ENCODE measurements at regions not wholly inside any gene's neighbourhood (a gene's known extent, or its start where the extent isn't known, plus 50 kb on each side); places are given as distances from the start of the nearest gene placed in this dataset.

DNA sequence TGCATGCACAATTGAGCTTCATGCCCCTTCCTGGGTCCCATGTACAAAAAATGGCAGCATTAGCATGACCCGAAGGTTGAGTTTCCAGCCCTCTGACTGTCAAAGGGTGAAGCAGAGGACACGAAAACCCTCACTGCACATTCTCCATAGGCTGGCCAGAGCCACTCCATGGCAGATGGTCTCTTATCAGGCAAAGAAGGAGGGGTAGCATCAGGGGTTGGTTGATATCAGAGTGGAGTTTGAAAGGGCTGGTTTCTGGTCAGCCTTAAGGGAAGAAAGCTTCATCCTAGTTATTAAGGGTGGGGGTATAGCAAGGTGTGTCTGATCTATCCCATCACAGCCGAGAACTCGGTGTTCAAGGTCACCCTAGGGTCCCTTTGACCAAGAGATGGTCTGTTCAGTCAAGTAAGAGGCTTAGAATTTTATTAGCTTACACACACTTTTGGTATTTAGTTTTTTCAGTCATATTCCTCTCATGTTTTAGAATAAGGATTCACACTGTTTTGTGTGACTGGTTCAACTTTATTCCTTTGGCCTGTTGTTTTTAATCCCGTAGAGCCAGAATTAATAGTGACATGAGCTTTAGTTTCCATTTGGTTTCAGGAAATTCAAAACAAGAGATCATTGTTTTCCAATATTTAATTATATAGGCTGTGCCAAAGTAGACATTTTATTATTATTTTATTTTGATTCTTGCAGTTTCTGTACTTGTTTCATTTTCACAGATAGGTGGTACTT is 199.9 kb upstream of the FMN2 start:
- ChIA-PET CTCF (interaction anchor here (1.2 to 1.5 kb wide), 3 partner anchors 10 to 486 kb away, joined by 3 to 5 read pairs (median 3); no protein-coding TSS in a partner anchor), POLR2A (no interaction called here)
- no peak for DNase-seq (ENCODE audit: extremely low spot score)
- TF ChIP-seq, protein P1, sequence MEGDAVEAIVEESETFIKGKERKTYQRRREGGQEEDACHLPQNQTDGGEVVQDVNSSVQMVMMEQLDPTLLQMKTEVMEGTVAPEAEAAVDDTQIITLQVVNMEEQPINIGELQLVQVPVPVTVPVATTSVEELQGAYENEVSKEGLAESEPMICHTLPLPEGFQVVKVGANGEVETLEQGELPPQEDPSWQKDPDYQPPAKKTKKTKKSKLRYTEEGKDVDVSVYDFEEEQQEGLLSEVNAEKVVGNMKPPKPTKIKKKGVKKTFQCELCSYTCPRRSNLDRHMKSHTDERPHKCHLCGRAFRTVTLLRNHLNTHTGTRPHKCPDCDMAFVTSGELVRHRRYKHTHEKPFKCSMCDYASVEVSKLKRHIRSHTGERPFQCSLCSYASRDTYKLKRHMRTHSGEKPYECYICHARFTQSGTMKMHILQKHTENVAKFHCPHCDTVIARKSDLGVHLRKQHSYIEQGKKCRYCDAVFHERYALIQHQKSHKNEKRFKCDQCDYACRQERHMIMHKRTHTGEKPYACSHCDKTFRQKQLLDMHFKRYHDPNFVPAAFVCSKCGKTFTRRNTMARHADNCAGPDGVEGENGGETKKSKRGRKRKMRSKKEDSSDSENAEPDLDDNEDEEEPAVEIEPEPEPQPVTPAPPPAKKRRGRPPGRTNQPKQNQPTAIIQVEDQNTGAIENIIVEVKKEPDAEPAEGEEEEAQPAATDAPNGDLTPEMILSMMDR (IDR thresholded peaks at IDR 0.05; ENCODE audit: control extremely low read depth, extremely low read depth, low read depth, missing control alignments): no peak

DNA sequence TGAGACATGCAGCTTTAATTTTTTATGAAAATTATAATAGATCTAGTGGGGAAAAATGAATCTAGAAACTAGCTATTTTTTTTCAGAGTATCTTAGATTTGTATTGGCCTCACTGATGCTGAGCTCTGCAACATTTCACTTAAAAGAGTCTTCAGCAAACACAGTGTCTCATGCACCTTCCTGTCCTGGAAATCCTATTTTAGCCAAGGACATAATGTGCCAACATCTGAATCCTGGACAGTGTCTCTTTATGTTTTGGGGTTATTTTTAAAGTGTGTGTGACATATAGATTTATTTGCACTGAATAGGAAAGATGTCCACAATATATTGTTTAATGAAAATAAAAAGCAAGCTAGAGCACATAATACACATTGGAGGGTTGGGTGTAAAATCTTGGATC is 199.1 kb upstream of the FMN2 start:
- POLR2A ChIA-PET: no interaction called here
- no peak for DNase-seq (ENCODE audit: extremely low spot score)
- CTCF ChIA-PET: interaction anchor here (1.2 to 1.5 kb wide), 2 partner anchors 297 to 487 kb away, joined by 3 to 5 read pairs; no protein-coding TSS in a partner anchor
- TF ChIP-seq, protein P1 (IDR thresholded peaks at IDR 0.05; ENCODE audit: control extremely low read depth, extremely low read depth, low read depth, missing control alignments): no peak

DNA sequence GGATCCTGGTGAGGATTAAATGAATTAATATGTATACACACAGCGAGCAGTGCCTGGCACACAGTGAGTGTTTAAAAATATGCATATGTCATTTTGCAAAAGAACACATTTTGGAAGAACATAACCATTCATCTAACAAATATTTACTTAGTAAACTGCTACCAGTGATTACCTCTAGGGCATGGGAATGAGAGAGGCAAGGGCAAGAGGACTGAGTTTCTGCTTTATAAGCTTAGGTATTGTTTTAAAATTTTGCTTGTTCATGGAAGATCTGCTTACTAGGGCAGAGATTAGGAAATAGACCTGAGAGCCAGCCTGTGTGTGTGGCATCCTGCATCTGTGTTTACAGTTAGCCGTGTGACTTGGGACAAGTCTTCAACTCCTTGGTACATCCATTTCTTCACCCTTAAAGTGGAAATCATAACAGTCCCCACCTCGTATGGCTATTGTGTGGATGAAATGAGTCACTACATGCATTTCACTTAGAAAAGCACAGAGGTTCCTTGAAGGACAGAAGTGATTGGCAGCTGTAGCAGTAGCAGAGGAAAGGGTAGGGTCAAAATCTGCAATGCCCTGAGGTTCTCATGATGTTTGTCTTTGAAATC is 198.5 kb upstream of the FMN2 start:
- CTCF ChIA-PET: interaction anchor here (1.2 to 1.5 kb wide), 2 partner anchors 296 to 487 kb away, joined by 3 to 5 read pairs; no protein-coding TSS in a partner anchor
- POLR2A ChIA-PET: no interaction called here
- TF ChIP-seq, protein P1 (IDR thresholded peaks at IDR 0.05; ENCODE audit: control extremely low read depth, extremely low read depth, low read depth, missing control alignments): no peak
- DNase-seq (ENCODE audit: extremely low spot score): no peak

DNA sequence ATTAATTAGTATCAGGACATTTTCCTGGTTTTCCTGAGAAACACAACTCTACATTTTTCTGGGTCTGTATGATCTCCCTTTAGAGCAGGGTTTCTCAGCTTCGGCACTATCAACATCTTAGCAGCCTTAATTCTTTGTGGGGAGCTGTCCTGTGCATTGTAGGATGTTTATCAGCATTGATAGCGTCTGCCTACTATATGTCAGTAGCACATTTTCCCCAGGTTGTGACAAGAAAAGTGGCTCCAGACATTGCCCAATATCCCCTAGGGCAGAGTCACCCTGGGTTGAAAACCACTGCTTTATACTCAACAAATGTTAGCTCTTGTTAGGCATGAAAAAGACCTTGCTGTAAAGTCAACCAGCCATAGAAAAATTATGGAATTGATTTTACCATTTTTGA is 195.1 kb upstream of the FMN2 start:
- POLR2A ChIA-PET: no interaction called here
- no peak for DNase-seq (ENCODE audit: extremely low spot score)
- CTCF ChIA-PET: interaction anchor here (1.2 to 3.6 kb wide), 4 partner anchors 9 to 484 kb away, joined by 3 to 20 read pairs (median 10); no protein-coding TSS in a partner anchor
- TF ChIP-seq, protein P1 (IDR thresholded peaks at IDR 0.05; ENCODE audit: control extremely low read depth, extremely low read depth, low read depth, missing control alignments): no peak

DNA sequence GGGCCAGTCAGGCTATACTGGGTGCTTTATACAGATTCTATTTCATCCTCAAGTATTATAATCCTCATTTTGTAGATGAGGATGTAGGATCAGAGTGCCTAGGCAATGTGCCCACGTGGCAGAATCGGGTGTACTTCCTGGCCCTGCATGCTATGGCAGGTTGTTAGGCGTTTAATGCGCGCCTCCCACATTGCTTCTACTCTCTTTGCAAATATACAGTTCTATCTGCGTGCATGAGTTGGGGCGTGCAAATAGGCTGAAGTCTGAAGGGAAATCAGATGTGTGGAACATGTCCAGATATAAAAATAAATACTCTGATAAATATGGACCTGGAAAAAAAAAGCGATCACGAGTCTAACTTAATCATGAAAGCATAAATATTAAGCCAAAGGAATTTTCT is 194.7 kb upstream of the FMN2 start:
- TF ChIP-seq, protein P1 (IDR thresholded peaks at IDR 0.05; ENCODE audit: control extremely low read depth, extremely low read depth, low read depth, missing control alignments): no peak
- POLR2A ChIA-PET: no interaction called here
- DNase-seq (ENCODE audit: extremely low spot score): no peak
- CTCF ChIA-PET: interaction anchor here (1.0 to 3.6 kb wide), 8 partner anchors 8 to 1643 kb away, joined by 3 to 20 read pairs (median 3); no protein-coding TSS in a partner anchor

DNA sequence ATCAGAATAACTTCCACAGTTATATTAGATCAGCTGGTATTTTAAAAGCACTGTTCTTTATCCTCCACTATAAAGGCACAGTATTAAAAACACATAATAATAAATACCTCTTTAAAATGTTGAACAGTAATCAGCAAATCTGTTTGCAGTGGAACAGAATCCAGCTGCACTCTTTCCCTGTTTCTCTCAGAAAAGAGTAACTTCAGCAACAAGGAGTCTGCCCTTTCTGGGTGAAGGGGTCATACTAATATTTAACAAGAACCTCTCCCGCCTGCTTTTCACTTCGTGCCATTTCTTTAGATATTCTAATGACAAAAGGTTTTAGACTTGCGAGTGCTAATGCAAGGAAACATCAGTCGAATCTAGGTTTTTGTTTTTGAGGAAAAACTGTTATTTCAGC is 194.2 kb upstream of the FMN2 start:
- ChIA-PET CTCF (interaction anchor here (0.7 to 3.6 kb wide), 17 partner anchors 8 to 1992 kb away, joined by 3 to 20 read pairs (median 3); no protein-coding TSS in a partner anchor), POLR2A (no interaction called here)
- TF ChIP-seq, protein P1 (IDR thresholded peaks at IDR 0.05; ENCODE audit: control extremely low read depth, extremely low read depth, low read depth, missing control alignments): no peak
- no peak for DNase-seq (ENCODE audit: extremely low spot score)

Measured in GM10248 (cell line).